HCT116 (cell line): ENCODE measurements at regions not wholly inside any gene's neighbourhood (a gene's known extent, or its start where the extent isn't known, plus 50 kb on each side); places are given as distances from the start of the nearest gene placed in this dataset.

Experiments
- ATAC-seq: fragments of 200-7000 bp; cut with Tn5 transposase; 2 replicates; pipeline ENCODE4 v1.9.1; 2020; ENCODE audit warnings: mild to moderate bottlenecking, moderate library complexity
- BruUV-seq: library from RNA; stranded (reverse); fragments of 400-500 nt; replicated peaks from 2 replicates; lab custom pipeline; 2021; lab: Mats Ljungman, UMichigan
- CTCF ChIA-PET: fragments of 300-600 bp; sonication (Branson Sonifier 250); formaldehyde crosslinking; loops from one replicate; lab custom pipeline; 2021; ENCODE audit warnings: antibody characterized with exemption; lab: Charles Lee
- POLR2A ChIA-PET: fragments of 300-600, 350-600 bp; sonication (Branson Sonifier 250); formaldehyde crosslinking; loops from one replicate; lab custom pipeline; 2021; ENCODE audit warnings: antibody characterized with exemption; lab: Charles Lee
- RAD21 ChIA-PET, 2 experiments: fragments of 300-600 bp; sonication (Branson Sonifier 250); formaldehyde crosslinking; loops; one replicate each; lab custom pipeline; 2023; ENCODE audit warnings: low total read pairs in 2 of 2; ENCODE audit not compliant: uncharacterized antibody in 2 of 2, unreplicated experiment in 2 of 2, low non-redundant PET in 1 of 2; lab: Charles Lee
- DNase-seq: peaks from one replicate; pipeline ENCODE4 v3.0.0-alpha.2; 2010; ENCODE audit warnings: low read depth, low spot score
- H2AFZ ChIP-seq: fragments of 200-600 bp; shearing (Covaris generic), sonication (generic); 2 replicates; pipeline ENCODE4 v1.6.1; 2017; ENCODE audit warnings: low read depth, mixed run types, mixed read lengths, antibody characterized with exemption, low read length; ENCODE audit not compliant: poor library complexity, severe bottlenecking
- H3K27ac ChIP-seq: 2 replicates; pipeline ENCODE4 v1.5.1; 2012; ENCODE audit warnings: low read depth, low read length
- H3K27me3 ChIP-seq: fragments of 200-600 bp; sonication (generic); 2 replicates; pipeline ENCODE4 v1.6.1; 2016; ENCODE audit warnings: mixed run types, low read length, mixed read lengths; ENCODE audit not compliant: insufficient read depth
- H3K36me3 ChIP-seq, 2 experiments: fragments of 200-500 bp in 1 of 2; fragments of 200-600 bp in 1 of 2; sonication (Bioruptor generic) in 1 of 2; sonication (generic) in 1 of 2; 2 replicates each; pipeline versions ENCODE4 v1.5.1 to v1.6.1; 2014 to 2016; ENCODE audit warnings: low read length in 2 of 2, inconsistent platforms in 1 of 2, mixed read lengths in 1 of 2, mixed run types in 1 of 2; ENCODE audit not compliant: insufficient read depth in 2 of 2, control insufficient read depth in 1 of 2
- H3K4me1 ChIP-seq, 2 experiments: fragments of 200-600 bp in 1 of 2; sonication (generic) in 1 of 2; 2 replicates each; pipeline versions ENCODE4 v1.5.1 to v1.6.1; 2012 to 2017; ENCODE audit warnings: low read length in 2 of 2, inconsistent platforms in 1 of 2, mild to moderate bottlenecking in 1 of 2, mixed read lengths in 1 of 2, mixed run types in 1 of 2, moderate library complexity in 1 of 2; ENCODE audit not compliant: insufficient read depth in 2 of 2, control insufficient read depth in 1 of 2
- H3K4me2 ChIP-seq: fragments of 200-600 bp; sonication (generic); 2 replicates; pipeline ENCODE4 v1.6.1; 2017; ENCODE audit warnings: mixed run types, low read length, mixed read lengths
- H3K4me3 ChIP-seq, 2 experiments: fragments of 200-600 bp in 1 of 2; sonication (generic) in 1 of 2; replicated peaks in 1 of 2; 2 replicates each; pipeline ENCODE4 v1.5.1; 2011 to 2016; ENCODE audit warnings: low read length in 2 of 2, control low read depth in 1 of 2, low read depth in 1 of 2, mild to moderate bottlenecking in 1 of 2, mixed read lengths in 1 of 2, mixed run types in 1 of 2
- H3K79me2 ChIP-seq: fragments of 200-600 bp; sonication (generic); 2 replicates; pipeline ENCODE4 v1.6.1; 2017; ENCODE audit warnings: mild to moderate bottlenecking, mixed run types, low read length, moderate library complexity, mixed read lengths; ENCODE audit not compliant: insufficient read depth
- H3K9ac ChIP-seq: fragments of 200-600 bp; sonication (generic); 2 replicates; pipeline ENCODE4 v1.6.1; 2016; ENCODE audit warnings: low read length, mixed read lengths
- H3K9me2 ChIP-seq: fragments of 200-600 bp; sonication (generic), shearing (Covaris generic); 2 replicates; pipeline ENCODE4 v1.6.1; 2017; ENCODE audit warnings: mixed run types, mild to moderate bottlenecking, moderate library complexity; ENCODE audit not compliant: insufficient read depth
- H3K9me3 ChIP-seq, 2 experiments: fragments of 200-500 bp in 1 of 2; fragments of 200-600 bp in 1 of 2; sonication (Bioruptor generic) in 1 of 2; sonication (generic) in 1 of 2; 2 replicates each; pipeline ENCODE4 v1.6.1; 2014 to 2017; ENCODE audit warnings: low read length in 2 of 2, mixed read lengths in 2 of 2, inconsistent platforms in 1 of 2, low read depth in 1 of 2, mild to moderate bottlenecking in 1 of 2, mixed run types in 1 of 2, moderate library complexity in 1 of 2; ENCODE audit not compliant: control insufficient read depth in 1 of 2, insufficient read depth in 1 of 2
- H4K20me1 ChIP-seq: fragments of 200-600 bp; sonication (generic), shearing (Covaris generic); 2 replicates; pipeline ENCODE4 v1.6.1; 2017; ENCODE audit warnings: mixed run types, mild to moderate bottlenecking, moderate library complexity; ENCODE audit not compliant: insufficient read depth
- EZH2 ChIP-seq: fragments of 200-600 bp; sonication (generic); IDR thresholded peaks from 2 replicates; pipeline ENCODE4 v1.6.1; 2017; ENCODE audit warnings: antibody characterized with exemption, mixed run types
- POLR2A ChIP-seq: IDR thresholded peaks from 2 replicates; pipeline ENCODE4 v1.7.0; 2011; ENCODE audit warnings: borderline replicate concordance; ENCODE audit not compliant: insufficient read depth, insufficient read length; ENCODE audit errors: extremely low read depth
- POLR2AphosphoS5 ChIP-seq: IDR thresholded peaks from 2 replicates; pipeline ENCODE4 v1.6.1; 2011; ENCODE audit warnings: mild to moderate bottlenecking, low read depth, low read length, moderate library complexity
- SIN3A ChIP-seq: IDR thresholded peaks from 2 replicates; pipeline ENCODE4 v1.6.1; 2012; ENCODE audit warnings: low read depth
- SRF ChIP-seq: IDR thresholded peaks from 2 replicates; pipeline ENCODE4 v1.6.1; 2012; ENCODE audit warnings: low read depth
- intact Hi-C: fragments of 100-400 bp; cut with micrococcal nuclease; formaldehyde crosslinking; loops from 2 replicates; pipeline ENCODE4 v1.10.0; 2022
- TF ChIP-seq, protein P1 (sequence below), 3 experiments: fragments of 200-600 bp in 1 of 3; sonication (generic) in 1 of 3; IDR thresholded peaks in 2 of 3; conservative IDR thresholded peaks in 1 of 3; 2 replicates each; pipeline ENCODE4 v1.5.1; 2012 to 2017; ENCODE audit warnings: low read depth in 2 of 3, low read length in 2 of 3, antibody characterized with exemption in 1 of 3, borderline replicate concordance in 1 of 3, control low read depth in 1 of 3, mild to moderate bottlenecking in 1 of 3, mixed read lengths in 1 of 3, mixed run types in 1 of 3, moderate library complexity in 1 of 3; ENCODE audit not compliant: insufficient read depth in 1 of 3

DNA sequence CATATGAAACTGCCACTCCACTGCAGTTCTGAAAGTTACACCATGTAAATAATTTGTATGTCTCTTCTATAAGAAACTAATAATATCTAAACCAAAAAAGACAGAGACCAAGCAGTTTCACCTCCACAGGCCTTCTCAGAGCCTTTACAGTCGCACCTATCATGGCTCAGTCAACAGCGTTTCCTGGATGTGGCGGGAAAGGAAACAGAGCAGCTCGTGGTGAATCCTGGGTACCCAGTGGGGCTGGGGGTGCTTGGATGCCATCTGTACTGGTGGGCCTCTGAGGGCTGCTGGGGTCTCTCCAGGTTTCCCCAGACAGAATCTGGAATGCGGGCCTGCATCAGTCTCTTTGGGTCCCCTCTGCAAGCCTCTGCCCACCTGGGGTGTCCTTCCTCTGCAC lies 100.2 kb upstream of the CASZ1 start (continued):
- TF ChIP-seq, protein P1, sequence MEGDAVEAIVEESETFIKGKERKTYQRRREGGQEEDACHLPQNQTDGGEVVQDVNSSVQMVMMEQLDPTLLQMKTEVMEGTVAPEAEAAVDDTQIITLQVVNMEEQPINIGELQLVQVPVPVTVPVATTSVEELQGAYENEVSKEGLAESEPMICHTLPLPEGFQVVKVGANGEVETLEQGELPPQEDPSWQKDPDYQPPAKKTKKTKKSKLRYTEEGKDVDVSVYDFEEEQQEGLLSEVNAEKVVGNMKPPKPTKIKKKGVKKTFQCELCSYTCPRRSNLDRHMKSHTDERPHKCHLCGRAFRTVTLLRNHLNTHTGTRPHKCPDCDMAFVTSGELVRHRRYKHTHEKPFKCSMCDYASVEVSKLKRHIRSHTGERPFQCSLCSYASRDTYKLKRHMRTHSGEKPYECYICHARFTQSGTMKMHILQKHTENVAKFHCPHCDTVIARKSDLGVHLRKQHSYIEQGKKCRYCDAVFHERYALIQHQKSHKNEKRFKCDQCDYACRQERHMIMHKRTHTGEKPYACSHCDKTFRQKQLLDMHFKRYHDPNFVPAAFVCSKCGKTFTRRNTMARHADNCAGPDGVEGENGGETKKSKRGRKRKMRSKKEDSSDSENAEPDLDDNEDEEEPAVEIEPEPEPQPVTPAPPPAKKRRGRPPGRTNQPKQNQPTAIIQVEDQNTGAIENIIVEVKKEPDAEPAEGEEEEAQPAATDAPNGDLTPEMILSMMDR (IDR thresholded peaks at IDR 0.05 in 2 of 3, conservative IDR thresholded peaks at IDR 0.05 in 1 of 3; ENCODE audit: borderline replicate concordance in 1 of 3, insufficient read depth in 1 of 3, low read depth in 2 of 3, low read length in 2 of 3): no peak
- no peak for TF ChIP-seq SRF

GRCh38 chr1:10897321-10897980 lies 101.0 kb upstream of the CASZ1 start:
- Histone ChIP-seq H3K27me3 (no peaks in the 10 kb centered on the region), H3K9me2 (no peaks in the 10 kb centered on the region), H3K4me3 (no peak overlapping the region), H4K20me1 (no peaks in the 10 kb centered on the region), H3K4me2 (no peak overlapping the region), H2AFZ (no peak overlapping the region), H3K79me2 (no peaks in the 10 kb centered on the region), H3K36me3 (no peaks in the 10 kb centered on the region), H3K9ac (no peak overlapping the region), H3K27ac (no peak overlapping the region), H3K4me1 (peaks cover 22 to 46% of the 10 kb centered on the region in 2 experiments; a peak in 3 of 4 replicates), H3K9me3 (no peaks in the 10 kb centered on the region)
- ChIA-PET RAD21 (no interaction called here), POLR2A (no interaction called here), CTCF (no interaction called here)
- ATAC-seq (no peak), DNase-seq (no peak)
- intact Hi-C loops: no loop called here
- TF ChIP-seq POLR2AphosphoS5 (no peak), POLR2A (no peak), EZH2 (no peak), SIN3A (no peak)
- BruUV-seq: no TSS peak
